BLaER1 treated with 17β-estradiol and CSF1 and Interleukin-3, amounts not matched to agents 10 nM and 100 nM (cell line): ENCODE measurements at regions not wholly inside any gene's neighbourhood (a gene's known extent, or its start where the extent isn't known, plus 50 kb on each side); places are given as distances from the start of the nearest gene placed in this dataset.

ENCODE experiments used
- H3K27ac ChIP-seq, 11 experiments: shearing (Covaris generic); formaldehyde crosslinking; 2 replicates each; pipeline ENCODE4 v1.8.1; 2022
- H3K27me3 ChIP-seq, 11 experiments: shearing (Covaris generic); formaldehyde crosslinking; 2 replicates each; pipeline ENCODE4 v1.8.1; 2022
- H3K36me3 ChIP-seq, 11 experiments: shearing (Covaris generic); formaldehyde crosslinking; 2 replicates each; pipeline ENCODE4 v1.8.1; 2022
- H3K4me1 ChIP-seq, 10 experiments: shearing (Covaris generic); formaldehyde crosslinking; 2 replicates each; pipeline ENCODE4 v1.8.1; 2022
- H3K4me2 ChIP-seq, 11 experiments: shearing (Covaris generic); formaldehyde crosslinking; 2 replicates each; pipeline ENCODE4 v1.8.1; 2022
- H3K4me3 ChIP-seq, 10 experiments: shearing (Covaris generic); formaldehyde crosslinking; 2 replicates each; pipeline ENCODE4 v1.8.1; 2022
- H3K9ac ChIP-seq, 11 experiments: shearing (Covaris generic); formaldehyde crosslinking; 2 replicates each; pipeline ENCODE4 v1.8.1; 2022
- H3K9me3 ChIP-seq, 11 experiments: shearing (Covaris generic); formaldehyde crosslinking; replicated peaks in 1 of 11; 2 replicates each; pipeline ENCODE4 v1.8.1; 2022
- H4K20me1 ChIP-seq, 11 experiments: shearing (Covaris generic); formaldehyde crosslinking; 2 replicates each; pipeline ENCODE4 v1.8.1; 2022
- Cebpa-rat ChIP-seq, 11 experiments: shearing (Covaris generic); IDR thresholded peaks; 2 replicates each; pipeline ENCODE4 v1.8.1; 2022

- no peak overlapping the region for H3K4me3 ChIP-seq
- no peaks in the 10 kb centered on the region; a peak in 1 of 22 replicates for H3K9me3 ChIP-seq
- no peak for TF ChIP-seq Cebpa-rat (IDR thresholded peaks at IDR 0.05)
- no peaks in the 10 kb centered on the region for H3K36me3 ChIP-seq
- no peak overlapping the region for H3K4me2 ChIP-seq
- no peak overlapping the region for H3K9ac ChIP-seq
- no peaks in the 10 kb centered on the region; a peak in 1 of 22 replicates for H3K27me3 ChIP-seq
- no peak overlapping the region for H3K27ac ChIP-seq
- H3K4me1 ChIP-seq, result peaks cover 0 to 6% (median 0%) of the 10 kb centered on the region in 10 experiments; a peak in 6 of 20 replicates
- H4K20me1 ChIP-seq, result no peaks in the 10 kb centered on the region
Measured at GRCh38 chr11:13062115-13062514, 53.0 kb downstream of the RASSF10 start.

- H3K4me1 ChIP-seq, result peaks cover 0 to 10% (median 0%) of the 10 kb centered on the region in 10 experiments; a peak in 6 of 20 replicates
- H4K20me1 ChIP-seq, result no peaks in the 10 kb centered on the region
- H3K4me3 ChIP-seq, result no peak overlapping the region
- no peaks in the 10 kb centered on the region for H3K9me3 ChIP-seq
- TF ChIP-seq Cebpa-rat (IDR thresholded peaks at IDR 0.05), result no peak
- no peak overlapping the region for H3K27ac ChIP-seq
- no peak overlapping the region for H3K9ac ChIP-seq
- H3K4me2 ChIP-seq, result no peak overlapping the region
- H3K27me3 ChIP-seq, result no peaks in the 10 kb centered on the region; a peak in 1 of 22 replicates
- no peaks in the 10 kb centered on the region for H3K36me3 ChIP-seq
Measured at GRCh38 chr11:13064593-13064992, 55.5 kb downstream of the RASSF10 start.

GRCh38 chr11:13065200-13065787, 56.2 kb downstream of the RASSF10 start:
- TF ChIP-seq Cebpa-rat (IDR thresholded peaks at IDR 0.05), result no peak
- Histone ChIP-seq H3K27me3 (no peaks in the 10 kb centered on the region; a peak in 1 of 22 replicates), H3K4me2 (no peak overlapping the region), H4K20me1 (no peaks in the 10 kb centered on the region), H3K9ac (no peak overlapping the region), H3K36me3 (no peaks in the 10 kb centered on the region), H3K9me3 (no peaks in the 10 kb centered on the region), H3K4me3 (no peak overlapping the region), H3K27ac (no peak overlapping the region), H3K4me1 (peaks cover 0 to 10% (median 0%) of the 10 kb centered on the region in 10 experiments; a peak in 6 of 20 replicates)

GRCh38 chr11:13068211-13068610, 59.1 kb downstream of the RASSF10 start:
- Histone ChIP-seq H3K4me3 (no peak overlapping the region), H3K4me1 (peaks cover 0 to 10% (median 0%) of the 10 kb centered on the region in 10 experiments; a peak in 6 of 20 replicates), H4K20me1 (no peaks in the 10 kb centered on the region), H3K9ac (no peak overlapping the region), H3K4me2 (no peak overlapping the region), H3K36me3 (no peaks in the 10 kb centered on the region), H3K27ac (no peak overlapping the region), H3K9me3 (no peaks in the 10 kb centered on the region), H3K27me3 (no peaks in the 10 kb centered on the region; a peak in 1 of 22 replicates)
- TF ChIP-seq Cebpa-rat (IDR thresholded peaks at IDR 0.05), result no peak

GRCh38 chr11:13073119-13073981, 64.2 kb downstream of the RASSF10 start:
- Histone ChIP-seq H3K4me3 (no peak overlapping the region), H3K9me3 (no peaks in the 10 kb centered on the region), H3K9ac (no peak overlapping the region), H3K4me1 (0 out of 20 replicates have a peak, but pooled peaks cover 0 to 4% (median 0%) of the 10 kb centered on the region in 10 experiments), H3K27ac (no peak overlapping the region), H3K4me2 (no peak overlapping the region), H4K20me1 (no peaks in the 10 kb centered on the region), H3K27me3 (no peaks in the 10 kb centered on the region), H3K36me3 (no peaks in the 10 kb centered on the region)
- TF ChIP-seq Cebpa-rat (IDR thresholded peaks at IDR 0.05), result no peak

GRCh38 chr11:13074714-13075464, 65.8 kb downstream of the RASSF10 start:
- no peak for TF ChIP-seq Cebpa-rat (IDR thresholded peaks at IDR 0.05)
- Histone ChIP-seq H4K20me1 (no peaks in the 10 kb centered on the region), H3K9me3 (no peaks in the 10 kb centered on the region), H3K4me2 (no peak overlapping the region), H3K27ac (no peak overlapping the region), H3K27me3 (no peaks in the 10 kb centered on the region), H3K4me1 (0 out of 20 replicates have a peak, but pooled peaks cover 0 to 4% (median 0%) of the 10 kb centered on the region in 10 experiments), H3K36me3 (no peaks in the 10 kb centered on the region), H3K4me3 (no peak overlapping the region), H3K9ac (no peak overlapping the region)

- Histone ChIP-seq H3K9ac (no peak overlapping the region), H3K27me3 (no peaks in the 10 kb centered on the region), H3K36me3 (no peaks in the 10 kb centered on the region), H4K20me1 (no peaks in the 10 kb centered on the region), H3K4me2 (no peak overlapping the region), H3K4me3 (no peak overlapping the region), H3K4me1 (peaks cover 0 to 15% (median 0%) of the 10 kb centered on the region in 10 experiments; a peak in 4 of 20 replicates), H3K9me3 (peaks cover 0 to 5% (median 0%) of the 10 kb centered on the region in 11 experiments; a peak in 2 of 22 replicates), H3K27ac (no peak overlapping the region)
- no peak for TF ChIP-seq Cebpa-rat (IDR thresholded peaks at IDR 0.05)
Measured at GRCh38 chr11:13076961-13077360, 67.8 kb downstream of the RASSF10 start.

GRCh38 chr11:13080861-13081260, 71.7 kb downstream of the RASSF10 start:
- 0 out of 22 replicates have a peak overlapping the region, but pooled peaks of 2 of the 11 experiments have one; percentile 10 to 17 for H3K4me2 ChIP-seq
- peaks cover 0 to 15% (median 0%) of the 10 kb centered on the region in 10 experiments; a peak in 4 of 20 replicates for H3K4me1 ChIP-seq
- H3K9ac ChIP-seq, result no peak overlapping the region
- peaks cover 0 to 10% (median 0%) of the 10 kb centered on the region in 11 experiments; a peak in 4 of 22 replicates for H3K9me3 ChIP-seq
- no peaks in the 10 kb centered on the region for H3K27me3 ChIP-seq
- no peak overlapping the region for H3K27ac ChIP-seq
- H4K20me1 ChIP-seq, result no peaks in the 10 kb centered on the region
- no peaks in the 10 kb centered on the region for H3K36me3 ChIP-seq
- no peak overlapping the region for H3K4me3 ChIP-seq
- TF ChIP-seq Cebpa-rat (IDR thresholded peaks at IDR 0.05), result no peak

- Histone ChIP-seq H3K4me2 (no peak overlapping the region), H4K20me1 (no peaks in the 10 kb centered on the region), H3K27ac (no peak overlapping the region), H3K9ac (no peak overlapping the region), H3K9me3 (peaks cover 0 to 10% (median 0%) of the 10 kb centered on the region in 11 experiments; a peak in 4 of 22 replicates), H3K4me3 (no peak overlapping the region), H3K36me3 (no peaks in the 10 kb centered on the region), H3K4me1 (peaks cover 0 to 15% (median 0%) of the 10 kb centered on the region in 10 experiments; a peak in 4 of 20 replicates), H3K27me3 (no peaks in the 10 kb centered on the region)
- no peak for TF ChIP-seq Cebpa-rat (IDR thresholded peaks at IDR 0.05)
Measured at GRCh38 chr11:13082588-13082987, 73.5 kb downstream of the RASSF10 start.
